ENCODE measurements at regions not wholly inside any gene's neighbourhood (a gene's known extent, or its start where the extent isn't known, plus 50 kb on each side); places are given as distances from the start of the nearest gene placed in this dataset.
"Not testable (repeated sequence)": the region's sequence is repeated elsewhere in the genome, so short reads cannot be mapped to it uniquely, and the experiment has no call there.

DNA sequence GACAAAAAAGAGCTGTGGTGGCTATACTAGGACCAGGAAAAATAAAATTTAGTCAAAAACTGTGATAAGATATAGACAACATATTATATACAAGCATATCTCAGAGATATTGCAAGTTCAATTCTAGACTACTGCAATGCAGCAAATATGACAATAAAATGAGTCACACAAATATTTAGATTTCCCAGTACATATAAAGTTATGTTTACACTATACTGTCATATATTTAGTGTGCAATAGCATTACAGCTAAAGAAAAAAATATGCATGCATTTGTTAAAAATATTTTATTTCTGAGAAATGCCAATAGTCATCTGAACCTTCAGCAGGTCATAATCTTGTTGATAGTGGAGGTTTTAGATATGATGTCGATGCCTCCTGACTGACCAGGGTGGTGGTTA, 72.1 kb downstream of the AKR1C4 start:
- no peak for DNase-seq

DNA sequence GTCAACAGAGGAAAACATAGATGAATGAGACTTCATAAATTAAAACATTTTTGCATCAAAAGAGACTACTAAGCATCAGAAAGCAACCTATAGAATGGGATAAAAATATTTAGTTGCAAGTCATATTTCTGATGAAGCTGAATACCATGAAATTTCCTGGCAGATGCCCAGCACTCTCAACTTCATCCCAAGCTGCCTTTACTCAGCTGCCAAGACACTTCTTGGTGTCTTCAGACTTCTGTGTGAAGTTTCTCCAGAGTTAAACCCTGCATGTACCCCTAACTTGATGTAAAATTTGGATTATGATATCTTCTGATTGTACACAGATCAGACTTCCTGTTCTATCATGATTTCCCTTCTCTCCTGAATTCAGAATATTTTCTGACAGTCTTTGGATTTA, 73.2 kb downstream of the AKR1C4 start:
- no peak for DNase-seq

DNA sequence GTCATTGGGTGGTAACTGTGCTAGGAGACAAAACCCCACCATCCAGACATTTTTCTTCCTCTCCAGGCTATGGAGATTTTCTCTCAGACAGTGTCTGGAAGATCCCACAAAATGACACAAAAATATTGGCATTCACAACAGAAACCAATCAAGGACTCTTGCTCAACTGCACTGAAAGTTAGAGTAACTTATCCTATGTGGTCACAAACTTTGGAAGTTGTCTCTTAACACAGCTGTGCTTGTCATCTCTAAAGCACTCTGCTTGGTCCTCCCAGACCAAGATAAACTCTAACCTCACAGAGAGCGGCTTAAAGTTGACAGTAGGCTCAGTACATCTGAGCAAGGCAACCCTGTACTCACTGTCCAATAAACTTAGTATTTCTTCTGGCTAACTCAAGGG, 74.9 kb downstream of the AKR1C4 start:
- DNase-seq = no peak

DNA sequence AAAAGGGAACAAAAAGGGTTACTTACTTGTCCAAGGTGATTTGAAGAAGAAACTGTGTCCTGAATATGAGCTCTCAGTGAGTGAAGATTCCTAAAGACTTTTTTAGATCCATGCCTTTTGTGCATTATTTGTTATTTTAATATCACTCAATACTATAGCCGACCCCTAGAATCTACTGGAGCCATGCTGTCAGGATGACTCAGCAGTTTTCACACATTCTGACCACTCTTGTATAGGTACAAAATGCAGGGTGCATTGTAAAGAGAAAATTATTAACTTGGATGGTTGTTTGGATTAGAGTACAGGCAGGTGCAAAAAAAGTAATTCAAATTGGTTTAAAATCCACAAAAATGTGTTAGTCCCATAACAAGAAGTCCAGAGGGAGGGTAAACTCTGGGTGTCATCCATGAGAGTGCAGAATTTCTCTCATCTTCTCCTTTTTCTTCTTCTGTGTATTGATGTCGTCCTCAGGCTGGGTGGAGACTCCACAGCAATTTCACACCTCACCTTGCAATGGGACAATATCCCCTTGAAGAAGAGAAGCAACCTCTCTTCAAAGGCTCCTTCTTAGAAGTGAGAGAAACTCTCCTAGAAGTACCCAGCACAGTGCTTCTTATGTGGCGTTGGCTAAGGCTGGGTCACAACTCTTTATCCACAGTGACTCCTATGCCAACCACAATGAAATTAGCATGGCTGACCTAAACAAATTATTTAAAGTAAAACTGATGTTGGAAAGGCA, 75.6 kb downstream of the AKR1C4 start:
- no peak for DNase-seq

DNA sequence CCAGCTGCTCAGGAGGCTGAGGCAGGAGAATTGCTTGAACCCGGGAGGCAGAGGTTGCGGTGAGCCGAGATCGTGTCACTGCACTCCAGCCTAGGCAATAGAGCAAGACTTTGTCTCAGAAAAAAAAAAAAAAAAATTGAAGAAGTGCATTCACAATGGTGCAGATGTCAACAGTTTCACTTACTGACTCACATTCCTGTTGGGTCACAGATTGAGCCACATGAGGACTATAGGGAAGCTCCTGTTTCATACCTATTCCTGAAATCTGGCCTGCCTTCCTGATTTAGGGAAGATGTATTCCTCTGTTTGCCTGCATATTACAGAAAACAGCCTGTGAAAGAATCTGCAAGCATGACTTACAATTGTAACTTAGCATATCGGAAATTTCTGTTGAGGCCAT, 78.2 kb downstream of the AKR1C4 start:
- no peak for DNase-seq

DNA sequence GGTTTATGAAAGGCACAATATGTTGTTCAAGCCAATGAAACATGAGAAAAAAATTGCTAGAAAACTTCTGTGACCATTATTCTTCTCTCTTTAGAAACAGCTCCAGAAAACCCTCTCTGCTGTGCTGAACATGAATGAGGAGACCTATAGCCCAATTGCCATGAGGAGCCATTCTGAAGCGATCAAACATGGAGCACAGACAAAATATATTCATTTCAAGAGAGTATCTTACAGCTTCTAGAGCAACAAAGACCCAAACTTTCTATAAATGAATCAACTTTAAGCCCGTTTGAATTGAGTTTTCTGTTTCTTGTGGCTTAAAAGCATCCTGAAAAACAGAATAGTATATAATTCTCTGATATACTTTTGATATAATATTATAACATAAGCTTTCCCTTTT, 83.4 kb upstream of the UCN3 start:
- no peak for DNase-seq

DNA sequence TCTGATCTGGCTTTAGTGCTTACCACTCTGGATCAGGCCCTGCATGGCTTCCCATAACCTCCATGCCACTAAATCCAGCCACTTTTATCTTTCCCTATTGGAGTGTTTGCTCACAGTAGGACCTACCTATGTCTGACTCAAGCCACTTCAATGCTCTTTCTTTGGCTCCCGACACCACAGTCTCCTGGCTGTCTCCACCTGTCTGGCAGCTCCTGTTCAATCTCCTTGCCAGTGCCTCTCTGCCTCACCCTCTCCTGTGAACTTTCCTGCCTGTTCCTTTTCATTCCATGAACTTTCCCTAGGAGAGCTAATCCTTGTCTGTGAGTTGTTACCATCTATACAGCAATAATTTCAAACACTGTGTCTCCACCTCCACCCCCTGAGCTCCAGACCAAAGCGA, 82.6 kb upstream of the UCN3 start:
- no peak for DNase-seq

DNA sequence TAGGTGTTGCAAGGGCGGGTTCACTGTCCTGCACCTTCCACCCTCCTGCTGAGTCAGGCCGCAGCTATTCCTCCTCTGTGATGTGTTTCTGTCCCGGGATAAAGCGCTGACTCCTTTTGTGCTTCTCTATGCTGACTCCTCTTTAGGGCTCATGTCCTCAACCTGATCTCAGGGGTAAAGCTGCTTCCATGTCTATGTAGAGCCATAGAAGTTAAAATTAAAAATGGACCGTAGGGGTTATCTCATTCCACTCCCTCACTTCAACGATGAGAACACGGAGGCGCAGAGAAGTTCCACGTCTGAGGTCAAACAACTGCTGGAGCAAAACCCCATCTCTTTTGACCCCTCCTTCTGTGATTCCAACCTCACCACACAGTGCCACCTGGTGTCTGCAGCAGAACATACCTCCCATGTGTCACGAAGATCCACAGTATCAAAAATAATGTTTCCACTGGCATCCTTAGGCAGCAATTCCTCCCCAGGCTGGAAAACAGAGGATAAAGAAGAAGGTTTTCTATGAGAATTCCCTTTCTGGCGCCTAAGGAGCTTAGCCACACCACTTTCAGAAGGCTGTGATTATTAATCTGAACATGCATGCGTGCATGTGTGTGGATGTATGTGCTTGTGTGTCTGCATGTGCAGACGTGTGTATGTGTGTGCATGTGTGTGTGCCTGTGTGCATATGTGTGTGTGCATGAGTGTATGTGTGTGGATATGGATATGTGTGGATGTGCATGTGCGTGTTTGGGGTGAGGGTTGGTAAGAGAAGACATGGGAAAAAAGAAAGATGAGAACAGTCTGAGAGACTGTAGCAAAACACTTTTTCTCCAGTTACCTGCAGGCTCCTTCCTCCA, 81.2 kb upstream of the UCN3 start:
- DNase-seq = peak in 1 of 2 donors; percentile 33

DNA sequence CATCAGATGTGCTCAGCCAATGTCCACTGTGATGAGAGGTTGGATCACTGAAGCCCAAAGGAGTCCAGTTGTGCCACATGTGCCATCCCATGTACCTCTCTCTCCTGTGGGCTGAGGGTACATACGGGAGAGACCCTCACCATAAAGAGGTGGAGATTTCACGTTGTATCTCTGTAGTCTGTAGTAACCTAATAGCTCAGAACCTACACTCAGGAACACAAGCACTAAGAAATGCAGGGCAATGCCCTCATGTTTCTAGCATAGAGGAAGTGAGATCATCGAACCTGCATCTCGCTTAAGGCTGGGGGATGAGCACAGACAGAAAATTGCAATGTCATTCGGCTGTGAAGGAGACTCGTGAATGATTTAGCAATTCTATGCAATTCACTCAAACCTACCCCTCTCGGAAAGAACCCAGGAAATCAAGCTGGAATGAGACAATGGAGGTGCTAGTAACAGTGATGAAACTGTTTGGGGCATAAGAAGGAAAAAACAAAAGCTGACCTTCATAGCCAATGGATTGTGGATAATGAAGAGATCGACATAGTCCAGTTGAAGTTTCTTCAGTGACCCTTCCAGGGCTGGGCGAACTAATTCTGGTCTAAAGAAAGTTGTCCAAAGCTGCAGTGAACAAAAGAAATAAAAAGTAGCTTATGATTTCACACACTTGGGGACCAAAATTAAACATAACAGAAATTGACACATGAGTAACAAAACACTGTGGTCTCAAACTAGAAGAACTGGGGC, 80.3 kb upstream of the UCN3 start:
- DNase-seq = no peak

DNA sequence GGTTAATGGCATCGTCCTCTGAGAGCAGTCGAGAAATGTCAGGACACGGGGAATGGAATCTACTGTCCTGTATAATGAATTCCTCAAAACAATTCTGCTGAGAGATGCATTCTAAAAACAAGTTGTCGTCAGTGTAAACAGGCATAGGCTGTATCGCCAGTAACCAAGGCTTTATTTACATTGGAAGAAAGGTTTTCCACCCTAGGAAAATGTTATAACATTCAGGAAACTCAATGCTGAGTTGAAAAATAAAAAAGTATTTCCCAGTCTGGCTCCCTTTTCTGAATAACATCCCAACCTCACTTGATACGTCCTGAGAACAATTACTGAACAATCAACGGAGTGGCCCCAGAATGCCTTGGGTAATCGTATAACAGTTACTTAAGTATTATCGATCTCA, 79.6 kb upstream of the UCN3 start:
- no peak for DNase-seq

DNA sequence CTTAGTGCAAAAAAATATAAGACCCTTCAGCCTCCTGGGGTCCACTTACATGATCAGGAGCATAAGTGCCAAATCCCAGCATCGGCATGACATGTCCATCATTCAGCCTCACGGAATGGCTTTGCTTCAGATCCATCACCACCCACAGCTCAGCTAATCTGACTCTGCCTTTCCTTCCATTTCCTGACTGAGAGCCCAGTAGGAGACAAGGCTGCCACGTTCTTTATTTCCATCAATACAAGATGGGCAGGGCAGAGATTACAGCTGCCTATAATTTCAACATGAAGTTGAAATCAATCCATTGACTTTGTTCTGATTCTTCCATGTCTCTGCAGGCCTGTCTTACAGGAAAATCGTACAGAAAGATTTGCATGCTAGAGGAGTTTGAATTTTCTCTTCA, 76.4 kb upstream of the UCN3 start:
- no peak for DNase-seq

DNA sequence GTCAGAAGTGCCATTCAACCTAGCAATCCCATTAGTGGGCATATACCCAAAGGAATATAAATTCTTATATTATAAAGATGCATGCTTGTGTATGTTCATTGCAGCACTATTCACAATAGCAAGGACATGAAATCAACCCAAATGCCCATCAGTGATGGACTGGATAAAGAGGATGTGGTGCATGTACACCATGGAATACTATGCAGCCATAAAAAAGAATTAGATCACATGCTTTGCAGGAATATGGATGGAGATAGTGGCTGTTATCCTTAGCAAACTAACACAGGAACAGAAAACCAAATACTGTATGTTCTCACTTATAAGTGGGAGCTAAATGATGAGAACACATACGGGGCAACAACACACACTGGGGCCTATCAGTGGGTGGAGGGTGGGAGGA, 75.5 kb upstream of the UCN3 start:
- not testable (repeated sequence) for DNase-seq

DNA sequence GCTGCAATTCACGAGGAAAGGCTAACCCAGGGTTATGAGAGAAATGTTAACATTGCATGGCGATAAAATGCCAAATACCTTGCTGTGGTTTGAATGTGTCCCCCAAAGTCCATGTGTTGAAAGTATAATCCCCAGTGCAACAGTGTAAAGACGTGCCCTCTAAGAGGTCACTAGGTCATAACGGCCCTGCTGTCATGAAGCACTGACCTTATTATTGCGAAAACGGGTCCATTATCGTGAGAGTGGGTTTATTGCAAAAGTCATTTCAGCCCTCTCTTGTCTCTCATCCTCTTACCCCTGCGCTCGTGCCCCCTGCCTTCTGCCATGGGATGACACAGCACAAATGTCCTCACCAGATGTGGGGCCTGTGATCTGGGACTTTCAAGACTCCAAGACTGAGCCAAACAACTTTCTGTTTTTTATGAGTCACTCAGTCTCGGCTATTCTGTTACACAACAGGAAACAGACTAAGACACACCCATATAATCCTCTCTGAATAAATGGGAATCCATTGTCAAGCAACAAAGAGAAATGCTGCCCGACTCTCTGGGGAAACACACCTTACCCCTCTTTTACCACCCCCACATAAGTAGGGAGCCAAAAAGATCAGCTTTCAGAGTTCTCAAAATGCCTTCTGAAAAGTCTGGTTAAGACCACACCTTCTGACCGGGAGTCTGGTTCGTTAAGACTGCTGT, 73.1 kb upstream of the UCN3 start:
- DNase-seq = no peak

DNA sequence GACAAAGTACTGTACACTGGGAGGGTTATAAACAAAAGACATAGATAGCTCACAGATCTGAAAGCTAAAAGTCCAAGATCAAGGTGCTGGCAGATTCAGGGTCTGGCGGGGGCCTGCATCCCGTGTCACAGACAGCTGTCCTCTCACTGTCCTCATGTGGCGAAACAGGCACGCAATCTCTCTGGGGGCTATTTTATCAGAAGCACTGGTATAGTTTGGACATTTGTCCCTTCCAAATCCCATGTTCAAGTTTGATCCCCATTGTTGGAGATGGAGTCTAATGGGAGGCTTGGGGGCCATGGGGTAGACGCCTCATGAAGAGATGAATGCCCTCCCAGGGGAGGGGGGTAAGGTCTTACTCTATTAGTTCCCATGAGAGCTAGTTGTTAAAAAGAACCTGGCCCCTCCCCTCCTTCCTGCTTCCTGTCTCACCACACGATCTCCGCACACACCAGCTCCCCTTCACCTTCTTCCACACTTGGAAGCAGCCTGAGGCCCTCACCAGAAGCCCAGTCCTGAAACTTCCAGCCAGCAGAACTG, 72.5 kb upstream of the UCN3 start:
- no peak for DNase-seq

DNA sequence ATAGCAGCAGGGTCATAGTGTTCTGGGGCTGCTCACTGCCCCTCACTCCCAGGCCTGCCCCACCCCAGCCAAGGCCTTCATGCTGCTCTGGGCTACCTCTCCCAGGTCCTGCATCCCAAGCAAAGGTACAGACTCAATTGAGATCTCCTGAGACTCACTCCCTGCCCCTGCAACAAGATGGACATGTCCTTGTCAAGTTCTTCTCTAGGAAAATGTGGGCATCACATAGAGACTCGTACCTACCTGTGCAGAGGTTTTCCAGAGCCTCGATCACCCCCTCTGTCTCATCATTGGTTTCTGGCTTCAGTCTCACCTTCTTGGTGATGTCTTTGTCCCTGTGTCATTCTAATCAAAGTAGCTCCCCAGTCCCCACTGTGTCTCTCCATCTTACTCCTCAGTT, 71.8 kb upstream of the UCN3 start:
- DNase-seq = not testable (repeated sequence)

DNA sequence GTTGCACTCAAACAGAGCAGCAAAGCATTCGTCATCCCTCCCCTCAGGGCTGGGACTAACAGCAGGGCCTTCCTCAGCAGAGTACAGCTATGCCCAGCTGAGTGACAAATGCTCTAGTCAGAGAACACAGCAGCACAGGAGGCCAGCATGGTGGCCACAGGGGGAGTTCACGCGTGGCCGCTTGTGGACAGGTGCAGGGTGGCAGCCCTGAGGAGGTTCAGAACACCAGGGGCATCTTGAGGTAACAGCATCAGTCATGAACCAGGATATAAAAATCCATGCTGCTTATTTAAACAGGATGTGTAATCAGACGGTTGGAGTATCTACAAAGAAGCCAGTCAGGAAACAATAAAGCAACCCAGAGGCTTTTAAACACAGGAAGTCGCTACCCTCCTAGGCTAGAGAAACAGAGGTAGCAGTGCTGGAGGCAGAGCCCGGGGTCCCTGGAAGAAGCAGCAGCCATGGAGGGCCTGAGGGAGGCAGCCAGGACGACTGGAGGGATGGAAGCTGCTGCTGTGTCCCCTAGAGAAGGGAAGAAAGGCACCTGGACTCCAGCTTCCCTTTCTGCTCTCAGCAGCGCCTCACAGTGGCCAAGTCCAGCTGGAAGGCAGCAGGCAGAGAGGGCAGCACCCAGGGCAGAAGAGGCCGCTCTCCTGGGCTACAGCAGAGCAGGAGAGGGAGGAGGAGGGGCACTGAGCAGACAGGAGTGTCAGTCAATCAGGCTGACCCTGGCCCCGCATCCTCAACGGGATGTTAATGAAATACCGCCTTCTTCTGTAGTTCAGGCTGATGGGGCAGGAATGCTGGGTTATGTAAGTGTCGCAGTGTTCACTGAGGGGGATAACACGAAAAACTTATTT, 70.8 kb upstream of the UCN3 start:
- DNase-seq = no peak

DNA sequence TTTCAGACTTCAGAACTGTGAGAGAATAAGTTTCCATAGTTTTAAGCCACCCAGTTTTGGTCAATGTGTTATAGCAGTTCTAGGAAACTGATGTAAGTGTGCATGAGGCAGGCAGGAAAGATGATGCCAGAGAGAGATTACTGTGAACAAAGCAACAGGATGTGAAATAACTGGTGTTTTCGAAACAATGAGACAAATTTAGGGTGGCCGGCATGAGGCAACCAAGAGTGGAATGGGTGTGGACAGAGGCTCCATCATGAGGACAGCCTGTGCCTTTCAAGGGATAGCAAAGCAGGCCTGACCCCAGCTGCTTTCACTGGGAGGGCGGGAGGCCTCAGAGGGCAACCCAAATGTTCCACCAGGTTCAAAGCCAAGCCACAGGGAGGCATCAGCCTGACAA, 67.3 kb upstream of the UCN3 start:
- no peak for DNase-seq

DNA sequence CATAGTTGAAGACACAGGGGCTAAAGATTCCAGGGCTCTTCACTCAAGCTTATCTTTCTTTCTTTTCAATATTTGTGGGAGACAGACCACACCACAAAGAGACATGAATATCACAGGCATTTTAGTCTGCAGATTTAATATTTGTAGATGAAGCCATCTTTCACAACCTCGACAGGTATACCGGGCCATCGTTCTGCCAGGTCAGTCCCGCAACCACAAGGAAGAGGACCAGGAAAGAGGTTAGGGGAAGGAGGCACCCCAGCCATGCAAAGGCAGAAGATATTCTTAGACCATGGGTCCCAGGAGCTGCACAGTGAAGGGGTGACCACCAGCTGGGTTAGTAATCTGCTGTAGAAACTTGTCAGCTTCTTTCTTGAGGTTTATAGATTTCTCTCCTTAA, 66.8 kb upstream of the UCN3 start:
- no peak for DNase-seq

DNA sequence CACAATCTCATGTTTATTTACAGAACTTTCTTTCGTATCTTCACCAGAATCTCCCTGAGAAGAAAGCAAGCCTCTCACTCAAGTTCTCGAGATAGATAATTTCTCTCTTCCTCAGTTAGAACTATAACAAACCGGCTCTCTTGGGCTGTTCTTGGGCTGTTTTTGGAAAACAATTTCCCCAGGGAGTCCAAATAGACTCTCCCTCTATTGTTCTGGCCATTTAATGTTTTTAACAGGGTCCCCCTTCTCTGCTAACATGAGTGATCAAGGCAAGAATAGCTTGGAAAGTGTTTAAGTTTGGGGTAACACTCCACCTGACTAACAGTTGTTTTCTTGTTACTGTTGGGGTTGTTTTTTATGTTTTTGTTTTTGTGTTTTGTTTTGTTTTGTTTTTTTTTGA, 64.8 kb upstream of the UCN3 start:
- no peak for DNase-seq

DNA sequence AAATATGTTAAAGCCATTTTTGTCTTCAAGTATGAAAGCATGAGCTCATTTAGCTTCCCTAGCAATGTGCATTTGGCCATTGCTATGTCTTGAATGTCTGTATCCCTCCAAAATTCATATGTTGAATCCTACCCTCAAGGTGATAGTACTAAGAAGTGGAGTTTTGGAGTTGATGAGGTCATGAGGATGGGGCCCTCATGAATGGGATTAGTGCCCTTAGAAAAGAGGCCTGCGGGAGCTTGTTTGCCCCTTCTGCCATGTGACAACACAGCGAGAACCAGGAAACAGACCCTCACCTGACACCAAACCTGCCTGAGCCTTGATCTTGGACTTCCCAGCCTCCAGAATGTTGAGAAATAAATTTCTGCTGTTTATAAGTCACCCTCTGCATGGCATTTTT, 61.3 kb upstream of the UCN3 start:
- DNase-seq = no peak

DNA sequence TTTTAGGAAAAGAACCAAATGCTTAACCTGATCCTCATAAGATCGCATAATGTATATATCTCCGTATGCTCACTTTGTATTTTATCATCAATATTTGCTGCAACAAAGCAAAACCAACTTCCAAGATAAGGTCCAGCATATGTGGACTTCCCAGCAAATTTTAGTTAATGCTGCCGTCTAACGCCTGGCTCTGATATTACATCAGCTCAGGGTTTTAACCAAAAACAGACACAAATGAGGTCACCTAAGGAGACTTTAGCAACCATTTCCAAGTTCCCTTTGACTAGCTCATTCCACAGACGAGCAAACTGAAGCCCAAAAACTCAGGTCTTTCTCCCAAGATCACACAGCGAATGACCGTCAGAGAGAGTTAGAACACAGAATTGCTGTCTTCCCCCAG, 59.4 kb upstream of the UCN3 start:
- no peak for DNase-seq
